GM12892 (cell line): ENCODE measurements at regions not wholly inside any gene's neighbourhood (a gene's known extent, or its start where the extent isn't known, plus 50 kb on each side); places are given as distances from the start of the nearest gene placed in this dataset.
"Not testable (repeated sequence)": the region's sequence is repeated elsewhere in the genome, so short reads cannot be mapped to it uniquely, and the experiment has no call there.

Experiments
- DNase-seq: peaks from one replicate; pipeline ENCODE4 v3.0.0; 2011; ENCODE audit not compliant: insufficient read length
- FAIRE-seq: peaks from 2 replicates; lab custom pipeline; 2011; peaks lifted over from hg19 to GRCh38; lab: Jason Lieb, UNC
- POLR2A ChIP-seq: IDR thresholded peaks from 2 replicates; pipeline ENCODE4 v1.6.1; 2011; ENCODE audit warnings: low read depth, low read length, control low read depth
- POLR2AphosphoS5 ChIP-seq: IDR thresholded peaks from 2 replicates; pipeline ENCODE4 v1.6.1; 2011; ENCODE audit warnings: low read depth, low read length, control low read depth
- TAF1 ChIP-seq: IDR thresholded peaks from 2 replicates; pipeline ENCODE4 v1.6.1; 2011; ENCODE audit warnings: low read depth, mild to moderate bottlenecking, control low read depth, low read length, borderline replicate concordance

GRCh38 chr3:101913168-101913567 lies 63.9 kb downstream of the NFKBIZ start:
- FAIRE-seq (no peak), DNase-seq (no peak)
- TF ChIP-seq POLR2AphosphoS5 = no peak
- no peak for TF ChIP-seq TAF1
- TF ChIP-seq POLR2A = no peak

GRCh38 chr3:101917761-101918160 lies 68.4 kb downstream of the NFKBIZ start:
- FAIRE-seq, DNase-seq: not testable (repeated sequence)

GRCh38 chr3:101922151-101922725 lies 72.9 kb downstream of the NFKBIZ start:
- not testable (repeated sequence) for FAIRE-seq, DNase-seq

GRCh38 chr3:101924621-101925020 lies 75.3 kb downstream of the NFKBIZ start:
- DNase-seq, FAIRE-seq: not testable (repeated sequence)

- not testable (repeated sequence) for DNase-seq, FAIRE-seq
Observed at GRCh38 chr3:101925124-101925523, 75.8 kb downstream of the NFKBIZ start.

- TF ChIP-seq TAF1 (no peak), POLR2A (no peak), POLR2AphosphoS5 (no peak)
- FAIRE-seq (no peak), DNase-seq (no peak)
Observed at GRCh38 chr3:101925564-101925963, 76.2 kb downstream of the NFKBIZ start.

GRCh38 chr3:101926594-101927105 lies 77.3 kb downstream of the NFKBIZ start:
- DNase-seq (no peak), FAIRE-seq (peak; percentile 42)
- no peak for TF ChIP-seq POLR2AphosphoS5
- TF ChIP-seq TAF1 = no peak
- TF ChIP-seq POLR2A = no peak

- no peak for FAIRE-seq
Observed at GRCh38 chr3:101928890-101929289, 79.6 kb downstream of the NFKBIZ start.

GRCh38 chr3:101931081-101931480 lies 81.8 kb downstream of the NFKBIZ start:
- FAIRE-seq = no peak
- TF ChIP-seq TAF1 (no peak), POLR2A (no peak), POLR2AphosphoS5 (no peak)
- DNase-seq = no peak

More at GRCh38 chr3:101928890-101929289, 79.6 kb downstream of the NFKBIZ start:
- DNase-seq = no peak
- TF ChIP-seq POLR2AphosphoS5 = no peak
- no peak for TF ChIP-seq POLR2A
- no peak for TF ChIP-seq TAF1

GRCh38 chr3:101932326-101933068 lies 83.2 kb downstream of the NFKBIZ start:
- FAIRE-seq = no peak
- no peak for TF ChIP-seq POLR2AphosphoS5
- no peak for TF ChIP-seq TAF1
- TF ChIP-seq POLR2A = no peak
- DNase-seq = no peak

- peak; percentile 94 for FAIRE-seq
Observed at GRCh38 chr3:101936419-101937356, 87.4 kb downstream of the NFKBIZ start.

More at GRCh38 chr3:101936419-101937356, 87.4 kb downstream of the NFKBIZ start:
- DNase-seq = peak; percentile 34
- TF ChIP-seq POLR2A (no peak), POLR2AphosphoS5 (no peak), TAF1 (no peak)
